Stimulated activated CD4-positive, alpha-beta T cell treated with anti-CD3 and anti-CD28 coated beads, Interleukin-4, amount 100 ng/mL, for 1 hour (primary cell): ENCODE measurements at regions not wholly inside any gene's neighbourhood (a gene's known extent, or its start where the extent isn't known, plus 50 kb on each side); places are given as distances from the start of the nearest gene placed in this dataset.
A peak's percentile ranks its signal among the peaks of the same experiment; 100 is the strongest.
"Not testable (repeated sequence)": the region's sequence is repeated elsewhere in the genome, so short reads cannot be mapped to it uniquely, and the experiment has no call there.

Experiments
- DNase-seq: peaks from one replicate; pipeline ENCODE4 v3.0.0-alpha.2; 2020

GRCh38 chr5:69007726-69008368 is 86.0 kb upstream of the SLC30A5 start:
- peak; percentile 66 for DNase-seq

GRCh38 chr5:69010476-69010875 is 83.3 kb upstream of the SLC30A5 start:
- DNase-seq, result no peak

GRCh38 chr5:69011910-69012309 is 81.9 kb upstream of the SLC30A5 start:
- DNase-seq, result no peak

- DNase-seq, result no peak
Measured at GRCh38 chr5:69013481-69013880, 80.3 kb upstream of the SLC30A5 start.

GRCh38 chr5:69014007-69014406 is 79.8 kb upstream of the SLC30A5 start:
- DNase-seq, result not testable (repeated sequence)

GRCh38 chr5:69019668-69020375 is 74.0 kb upstream of the SLC30A5 start:
- DNase-seq, result no peak

- DNase-seq, result no peak
Measured at GRCh38 chr5:69024241-69024651, 69.6 kb upstream of the SLC30A5 start.

- no peak for DNase-seq
Measured at GRCh38 chr5:69029292-69029691, 64.5 kb upstream of the SLC30A5 start.

- DNase-seq, result no peak
Measured at GRCh38 chr5:69030358-69031062, 63.3 kb upstream of the SLC30A5 start.

GRCh38 chr5:69032009-69032408 is 61.8 kb upstream of the SLC30A5 start:
- no peak for DNase-seq

GRCh38 chr5:69033690-69034089 is 60.1 kb upstream of the SLC30A5 start:
- no peak for DNase-seq

- DNase-seq, result no peak
Measured at GRCh38 chr5:69034898-69035297, 58.9 kb upstream of the SLC30A5 start.

GRCh38 chr5:69035665-69036064 is 58.1 kb upstream of the SLC30A5 start:
- no peak for DNase-seq

GRCh38 chr5:69038539-69038938 is 55.3 kb upstream of the SLC30A5 start:
- no peak for DNase-seq

GRCh38 chr5:69039829-69040228 is 54.0 kb upstream of the SLC30A5 start:
- DNase-seq, result no peak

- no peak for DNase-seq
Measured at GRCh38 chr5:69042500-69042899, 51.3 kb upstream of the SLC30A5 start.

- DNase-seq, result peak; percentile 59
Measured at GRCh38 chr5:69042915-69043654, 50.7 kb upstream of the SLC30A5 start.

GRCh38 chr5:69043655-69043996 is 50.2 kb upstream of the SLC30A5 start:
- DNase-seq, result no peak
